Stimulated activated CD4-positive, alpha-beta T cell treated with anti-CD3 and anti-CD28 coated beads, Interleukin-15, amount 100 ng/mL, for 24 hours (primary cell): ENCODE measurements at regions not wholly inside any gene's neighbourhood (a gene's known extent, or its start where the extent isn't known, plus 50 kb on each side); places are given as distances from the start of the nearest gene placed in this dataset.
"Not testable (repeated sequence)": the region's sequence is repeated elsewhere in the genome, so short reads cannot be mapped to it uniquely, and the experiment has no call there.

Source experiments
- DNase-seq: peaks from one replicate; pipeline ENCODE4 v3.0.0-alpha.2; 2020

DNA sequence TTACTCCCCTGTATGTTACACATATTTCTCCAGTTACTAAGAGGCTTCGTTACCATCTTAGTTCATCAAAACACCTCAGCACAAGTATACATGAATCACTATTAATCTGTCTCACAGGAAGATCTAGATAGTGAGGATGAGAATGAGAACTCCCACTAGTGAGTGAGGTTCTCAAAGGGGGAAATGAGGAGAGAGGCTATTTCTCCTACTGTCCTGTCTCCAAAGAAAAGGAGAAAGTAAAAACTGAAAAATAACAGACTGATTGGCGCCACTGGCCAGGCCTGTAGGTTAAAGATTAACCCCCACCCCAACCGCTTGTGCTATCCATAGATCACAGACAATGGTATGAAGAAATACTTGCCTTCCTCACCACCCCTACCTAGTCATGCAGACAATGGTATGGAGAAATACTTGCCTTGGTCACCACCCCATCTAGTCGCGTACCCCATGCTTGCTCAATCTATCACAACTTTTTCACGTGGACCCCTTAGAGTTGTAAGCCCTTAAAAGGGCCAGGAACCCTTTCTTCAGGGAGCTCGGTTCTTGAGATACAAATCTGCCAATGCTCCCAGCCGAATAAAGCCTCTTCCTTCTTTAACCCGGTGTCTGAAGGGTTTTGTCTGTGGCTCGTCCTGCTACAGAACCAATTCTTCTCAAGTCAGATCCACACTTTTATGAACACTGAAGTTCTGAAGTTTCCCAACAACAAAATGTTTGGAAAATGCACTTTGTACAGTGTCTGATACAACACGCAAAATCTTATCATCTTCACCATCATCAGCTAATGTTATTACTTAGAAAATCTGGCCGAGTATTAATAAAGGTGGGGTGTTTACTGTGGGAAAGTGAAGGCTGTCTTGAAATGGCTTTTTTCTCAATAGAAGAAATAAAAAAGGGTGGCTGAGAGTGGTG is 598.1 kb downstream of the UQCRFS1 start:
- no peak for DNase-seq

DNA sequence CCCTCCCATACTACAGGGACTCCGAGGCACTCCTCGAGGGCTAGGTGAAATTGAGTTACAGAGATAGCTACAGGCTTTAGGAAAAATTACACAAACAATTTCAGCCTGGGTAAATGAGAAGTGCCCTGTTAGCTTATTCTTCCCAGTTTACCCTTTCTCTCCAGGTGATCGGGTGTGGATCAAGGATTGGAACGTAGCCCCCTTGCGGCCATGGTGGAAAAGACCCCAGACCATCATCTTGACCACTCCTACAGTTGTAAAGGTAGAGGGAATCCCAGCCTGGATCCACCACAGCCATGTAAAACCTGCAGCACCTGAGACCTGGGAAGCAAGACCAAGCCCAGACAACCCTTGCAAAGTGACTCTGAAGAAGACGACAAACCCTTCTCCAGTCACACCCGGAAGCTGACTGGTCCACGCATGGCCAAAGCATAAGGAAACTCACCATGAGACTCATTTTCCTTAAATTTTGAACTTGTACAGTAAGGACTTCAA is 600.6 kb downstream of the UQCRFS1 start:
- DNase-seq, result no peak

DNA sequence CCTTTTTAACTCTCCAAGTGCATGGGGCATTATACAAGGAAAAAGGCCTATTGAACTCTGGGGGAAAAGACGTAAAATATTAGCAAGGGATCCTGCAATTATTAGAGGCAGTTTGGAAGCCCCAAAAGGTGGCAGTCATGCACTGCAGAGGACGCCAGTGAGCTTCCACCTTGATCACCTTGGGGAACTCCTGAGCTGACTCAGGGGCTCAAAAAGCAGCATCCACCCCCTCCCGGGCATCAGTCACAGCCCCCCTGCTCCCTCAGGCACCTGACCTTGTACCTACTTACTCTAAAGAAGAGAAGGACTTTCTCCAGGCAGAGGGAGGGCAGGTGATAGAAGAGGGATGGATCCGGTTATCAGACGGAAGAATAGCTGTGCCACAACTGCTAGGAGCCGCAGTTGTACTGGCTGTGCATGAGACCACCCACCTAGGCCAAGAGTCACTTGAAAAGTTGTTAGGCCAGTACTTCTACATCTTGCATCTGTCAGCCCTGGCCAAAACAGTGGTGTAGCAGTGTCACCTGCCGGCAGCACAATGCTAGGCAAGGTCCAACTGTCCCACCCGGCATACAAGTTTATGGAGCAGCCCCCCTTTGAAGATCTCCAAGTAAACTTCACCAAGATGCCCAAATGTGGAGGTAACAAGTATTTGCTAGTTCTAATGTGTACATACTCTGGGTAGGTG is 601.6 kb downstream of the UQCRFS1 start:
- not testable (repeated sequence) for DNase-seq

DNA sequence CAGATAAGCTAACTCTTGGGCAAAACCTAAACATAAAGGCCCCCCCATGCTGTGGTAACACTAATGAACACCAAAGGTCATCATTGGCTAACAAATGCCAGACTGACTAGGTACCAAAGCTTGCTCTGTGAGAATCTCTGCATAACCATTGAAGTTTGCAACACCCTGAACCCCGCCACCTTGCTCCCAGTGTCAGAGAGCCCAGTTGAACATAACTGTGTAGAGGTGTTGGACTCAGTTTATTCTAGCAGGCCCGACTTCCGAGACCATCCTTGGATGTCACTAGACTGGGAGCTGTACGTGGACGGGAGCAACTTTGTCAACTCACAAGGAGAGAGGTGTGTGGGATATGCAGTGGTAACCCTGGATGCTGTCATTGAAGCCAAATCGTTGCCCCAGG is 602.2 kb downstream of the UQCRFS1 start:
- no peak for DNase-seq

DNA sequence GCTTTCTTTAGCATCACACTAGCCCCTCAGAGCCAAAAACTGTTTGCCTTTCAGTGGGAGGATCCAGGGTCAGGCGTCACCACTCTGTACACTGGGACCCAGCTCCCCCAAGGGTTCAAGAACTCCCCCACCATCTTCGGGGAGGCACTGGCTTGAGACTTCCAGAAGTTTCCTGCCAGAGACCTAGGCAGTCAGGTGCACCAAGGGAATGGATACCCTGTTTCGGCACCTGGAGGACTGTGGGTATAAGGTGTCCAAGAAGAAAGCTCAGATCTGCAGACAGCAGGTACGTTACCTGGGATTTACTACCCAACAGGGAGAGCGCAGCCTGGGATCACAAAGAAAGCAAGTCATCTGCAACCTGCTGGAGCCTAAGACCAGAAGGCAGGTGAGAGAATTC is 603.0 kb downstream of the UQCRFS1 start:
- DNase-seq, result no peak

DNA sequence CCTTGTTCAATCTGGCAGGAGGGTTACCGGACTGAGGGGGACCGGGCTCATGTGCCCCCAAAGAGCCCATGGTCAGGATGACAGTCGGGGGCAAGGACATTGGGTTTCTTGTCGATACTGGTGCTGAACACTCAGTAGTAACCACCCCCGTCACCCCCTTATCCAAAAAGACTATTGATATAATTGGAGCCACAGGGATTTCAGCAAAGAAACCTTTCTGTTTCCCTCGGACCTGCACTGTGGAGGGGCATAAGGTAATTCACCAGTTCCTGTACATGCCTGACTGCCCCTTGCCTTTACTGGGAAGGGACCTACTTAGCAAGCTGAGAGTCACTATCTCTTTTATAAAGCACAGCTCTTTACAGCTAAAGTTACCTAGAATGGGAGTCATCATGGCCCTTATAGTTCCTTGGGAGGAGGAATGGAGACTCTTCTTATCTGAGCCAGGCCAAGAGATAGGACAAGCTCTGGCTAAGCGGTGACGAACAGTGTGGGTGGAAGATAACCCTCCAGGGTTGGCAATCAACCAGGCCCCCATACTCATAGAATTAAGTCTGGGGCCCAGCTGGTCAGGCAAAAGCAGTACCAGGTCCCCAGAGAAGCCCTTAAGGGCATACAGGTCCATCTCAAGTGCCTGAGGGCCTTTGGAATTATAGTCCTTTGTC is 603.7 kb downstream of the UQCRFS1 start:
- no peak for DNase-seq

DNA sequence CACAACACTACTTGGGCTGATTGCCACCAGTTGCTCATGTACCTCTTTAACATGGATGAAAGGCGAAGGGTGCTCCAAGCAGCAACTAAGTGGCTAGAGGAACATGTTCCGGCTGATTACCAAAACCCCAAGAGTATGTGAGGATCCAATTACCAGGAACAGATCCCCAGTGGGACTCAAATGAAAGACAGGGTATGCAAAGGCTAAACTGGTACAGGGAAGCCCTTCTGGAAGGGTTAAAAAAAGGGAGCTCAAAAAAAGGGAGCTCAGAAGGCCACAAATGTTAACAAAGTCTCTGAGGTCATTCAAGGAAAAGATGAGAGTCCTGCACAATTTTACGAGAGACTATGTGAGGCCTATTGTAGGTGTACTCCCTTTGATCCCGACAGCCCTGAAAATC is 604.7 kb downstream of the UQCRFS1 start:
- DNase-seq, result no peak

DNA sequence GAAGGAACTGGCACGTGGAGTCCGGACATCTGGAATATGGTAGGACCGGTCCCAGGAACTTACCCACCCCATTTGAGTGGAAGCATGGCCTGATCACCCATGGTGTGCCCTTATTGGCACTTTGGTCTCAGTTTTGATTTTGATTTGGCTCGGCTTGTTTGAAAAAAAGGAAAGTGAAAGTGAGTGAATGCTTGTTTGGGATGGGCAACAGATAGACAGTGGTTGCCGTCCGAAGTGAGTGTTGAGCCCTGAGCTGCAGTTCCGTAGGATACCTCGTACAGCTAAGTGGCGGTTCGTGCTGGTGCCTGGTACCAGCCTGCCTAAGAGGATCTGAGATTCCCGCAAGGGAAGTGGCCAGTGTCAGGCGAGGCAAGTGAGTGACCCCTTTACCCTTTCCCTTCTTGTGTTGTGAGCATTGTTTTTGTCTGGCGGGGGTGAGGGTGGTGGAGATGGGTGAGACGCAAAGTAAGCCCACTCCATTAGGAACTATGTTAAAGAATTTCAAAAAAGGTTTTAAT is 605.8 kb downstream of the UQCRFS1 start:
- DNase-seq, result no peak

DNA sequence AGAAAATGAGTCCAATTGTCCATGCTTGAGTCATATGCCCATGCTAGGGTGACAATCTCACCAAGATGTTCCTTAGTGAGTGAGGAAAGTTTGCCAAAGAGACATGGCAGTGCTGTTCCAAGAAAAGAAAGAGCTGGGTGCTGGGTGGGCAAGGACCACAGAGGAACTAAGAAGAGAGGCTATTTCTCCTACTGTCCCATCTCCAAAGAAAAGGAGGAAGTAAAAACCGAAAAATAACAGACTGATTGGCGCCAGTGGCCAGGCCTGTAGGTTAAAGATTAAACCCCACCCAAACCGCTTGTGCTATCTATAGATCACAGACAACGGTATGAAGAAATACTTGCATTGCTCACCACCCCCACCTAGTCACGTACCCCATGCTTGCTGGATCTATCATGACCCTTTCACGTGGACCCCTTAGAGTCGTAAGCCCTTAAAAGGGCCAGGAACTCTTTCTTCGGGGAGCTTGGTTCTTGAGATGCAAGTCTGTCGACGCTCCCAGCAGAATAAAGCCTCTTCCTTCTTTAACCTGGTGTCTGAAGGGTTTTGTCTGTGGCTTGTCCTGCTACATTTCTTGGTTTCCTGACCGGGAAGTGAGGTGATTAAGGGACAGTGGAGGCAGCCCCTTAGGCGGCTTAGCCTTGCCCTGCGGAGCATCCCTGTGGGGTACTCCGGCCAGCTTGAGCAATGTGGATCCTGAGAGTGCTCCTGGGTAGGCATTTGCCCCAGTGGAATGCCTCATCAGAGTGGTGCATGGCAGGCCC is 606.5 kb downstream of the UQCRFS1 start:
- DNase-seq, result no peak

DNA sequence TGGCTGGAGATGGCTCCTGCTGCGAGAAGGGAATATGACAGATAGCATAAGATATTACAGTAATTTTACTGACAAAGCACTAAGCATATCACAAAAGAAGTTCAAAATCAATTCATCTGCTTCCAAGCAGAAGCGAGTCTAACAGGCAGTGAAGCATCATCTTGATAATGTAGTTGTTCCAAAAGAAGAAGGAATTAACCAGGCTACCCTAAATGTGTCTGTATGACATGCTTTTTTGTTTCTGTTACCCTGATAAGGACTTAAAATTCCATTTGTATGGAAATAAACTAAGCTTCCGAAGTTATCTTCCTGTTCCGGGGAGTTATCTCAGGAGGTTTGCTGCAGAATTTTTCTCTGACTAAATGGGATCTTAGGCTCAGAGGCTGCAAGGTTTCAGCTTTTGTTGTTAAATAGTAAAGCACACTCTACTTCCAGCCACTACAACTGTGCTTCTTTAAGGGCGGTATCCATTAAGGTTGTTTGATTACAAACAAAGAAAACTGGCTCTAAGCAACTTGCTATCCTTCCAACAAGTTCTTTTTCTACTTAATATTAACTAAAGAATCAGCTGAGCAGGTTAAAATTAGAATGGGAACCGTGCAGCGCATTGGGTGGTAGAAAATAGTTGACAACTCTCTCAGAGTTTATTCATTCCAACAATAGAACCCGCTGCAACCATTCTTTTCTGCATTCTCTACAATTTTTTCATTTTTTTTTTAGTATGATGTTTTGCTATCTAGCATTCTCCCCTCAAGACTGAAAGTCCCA is 607.3 kb downstream of the UQCRFS1 start:
- no peak for DNase-seq

DNA sequence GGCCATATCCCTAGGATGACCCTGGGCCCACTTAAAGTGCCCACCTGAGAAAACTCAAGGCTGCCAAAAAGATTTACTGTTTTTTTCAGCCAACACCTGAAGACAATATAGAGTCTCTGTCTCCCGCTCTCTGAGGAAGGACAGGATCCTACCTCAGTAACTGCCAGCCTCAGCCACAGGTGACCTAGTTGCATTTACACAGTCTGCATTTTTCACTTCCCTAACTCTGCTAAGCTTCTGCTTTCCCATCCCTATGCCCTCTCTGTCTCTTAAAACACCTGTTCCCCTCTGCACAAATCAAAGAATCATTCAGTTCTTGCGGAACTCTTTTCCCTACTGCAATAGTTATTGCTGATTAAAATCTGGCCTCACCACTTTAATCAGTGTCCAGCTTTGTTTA is 609.5 kb downstream of the UQCRFS1 start:
- DNase-seq, result no peak

DNA sequence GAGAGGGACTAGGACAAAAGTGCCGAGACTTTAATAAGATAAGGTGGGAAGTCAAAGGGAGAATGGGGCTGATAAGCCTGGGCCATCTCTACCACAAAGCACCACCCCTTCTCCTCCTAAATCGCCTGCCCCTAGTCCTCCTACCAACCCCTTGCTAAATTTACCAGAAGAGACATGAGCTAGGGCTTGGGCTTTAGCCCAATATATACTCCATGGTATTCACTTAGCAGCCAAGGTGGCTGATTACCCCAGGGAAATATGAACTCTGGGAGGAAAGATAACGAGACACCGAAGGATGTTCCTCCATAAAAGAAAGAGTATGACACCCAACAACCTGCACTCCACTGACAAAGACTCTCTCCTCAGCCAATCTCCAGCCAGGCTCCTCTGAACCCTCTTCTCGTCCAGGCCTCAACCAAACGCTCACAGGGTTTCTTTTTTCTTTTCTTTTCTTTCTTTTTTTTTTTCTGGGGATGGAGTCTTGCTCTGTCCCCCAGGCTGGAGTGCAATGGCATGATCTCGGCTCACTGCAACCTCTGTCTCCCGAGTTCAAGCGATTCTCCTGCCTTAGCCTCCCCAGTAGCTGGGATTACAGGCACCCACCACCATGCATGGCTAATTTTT is 610.2 kb downstream of the UQCRFS1 start:
- DNase-seq, result no peak

DNA sequence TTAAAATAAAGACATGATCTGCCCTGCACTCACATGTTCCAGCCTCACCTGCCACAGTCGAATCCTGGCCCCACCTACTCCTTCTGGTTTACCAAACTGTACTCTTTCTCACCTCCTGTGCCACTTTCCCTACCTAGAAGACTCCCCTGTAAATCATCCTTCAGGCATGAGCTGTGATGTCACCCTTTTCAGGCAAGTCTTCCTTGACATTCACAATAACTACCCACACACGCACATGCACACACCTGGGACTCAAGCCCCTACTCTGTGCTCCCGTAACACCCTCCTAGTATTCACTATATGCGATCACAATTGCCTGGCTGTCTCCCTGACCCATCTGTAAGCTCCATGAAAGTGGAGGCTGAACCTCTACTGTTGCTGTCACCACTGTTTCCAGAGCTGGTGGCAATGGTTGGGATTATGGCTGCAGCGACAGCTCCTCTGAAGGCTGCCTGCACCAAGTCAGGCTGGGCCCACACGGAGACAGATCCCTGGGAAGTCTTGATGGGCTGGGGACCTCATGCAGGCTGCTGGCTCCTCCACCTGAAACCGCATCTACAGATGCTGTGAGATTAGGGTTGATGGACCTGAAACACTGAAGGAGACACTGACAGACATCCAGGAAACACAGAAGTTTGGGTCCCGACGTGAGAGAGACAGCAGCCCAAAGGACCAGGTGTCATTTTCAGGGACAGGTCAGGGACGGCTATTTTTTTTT is 611.1 kb downstream of the UQCRFS1 start:
- no peak for DNase-seq

DNA sequence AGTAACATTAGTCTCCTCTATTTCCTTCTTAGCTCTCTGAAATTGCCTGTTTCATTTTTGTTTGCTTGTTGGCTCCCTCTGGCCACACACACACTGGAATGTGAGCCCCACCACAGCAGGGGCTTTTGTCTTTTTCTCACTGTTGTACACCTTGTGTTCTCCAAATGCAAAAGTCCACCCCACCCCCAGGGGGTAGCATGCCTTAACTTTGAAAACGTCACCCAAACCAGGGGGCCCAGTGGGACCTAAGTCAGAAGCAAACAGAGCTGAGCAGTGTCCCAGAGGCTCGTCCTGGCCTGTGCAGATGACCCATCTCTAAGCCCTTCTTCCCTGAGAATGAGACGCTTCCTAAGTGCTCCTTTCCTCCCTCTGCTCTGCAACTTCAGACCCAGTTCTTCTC is 614.1 kb downstream of the UQCRFS1 start:
- DNase-seq, result no peak

DNA sequence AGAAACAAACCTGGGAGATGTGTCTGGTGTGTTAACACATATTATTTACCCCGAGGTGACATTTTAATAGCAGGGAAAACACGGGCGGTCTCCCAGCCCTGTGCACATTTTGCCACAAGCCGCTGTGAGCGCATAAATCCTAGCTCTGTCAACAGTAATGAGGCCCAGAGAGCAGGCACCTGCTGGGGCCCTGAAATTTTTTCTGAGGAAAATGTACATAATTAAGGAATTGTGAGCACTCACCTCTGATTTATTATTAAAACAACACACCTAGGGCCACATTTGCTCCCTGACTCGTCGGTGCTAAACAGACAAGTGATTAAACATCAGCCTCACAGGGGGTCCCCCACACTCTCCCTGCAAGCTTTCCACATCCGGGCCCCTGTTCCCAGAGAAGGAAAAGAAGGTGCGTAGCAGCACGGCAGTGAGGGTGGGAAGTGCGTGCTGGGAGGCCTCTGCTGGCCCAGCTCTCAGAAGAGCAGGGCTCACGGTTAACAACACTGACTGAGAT is 616.3 kb downstream of the UQCRFS1 start:
- DNase-seq, result no peak

DNA sequence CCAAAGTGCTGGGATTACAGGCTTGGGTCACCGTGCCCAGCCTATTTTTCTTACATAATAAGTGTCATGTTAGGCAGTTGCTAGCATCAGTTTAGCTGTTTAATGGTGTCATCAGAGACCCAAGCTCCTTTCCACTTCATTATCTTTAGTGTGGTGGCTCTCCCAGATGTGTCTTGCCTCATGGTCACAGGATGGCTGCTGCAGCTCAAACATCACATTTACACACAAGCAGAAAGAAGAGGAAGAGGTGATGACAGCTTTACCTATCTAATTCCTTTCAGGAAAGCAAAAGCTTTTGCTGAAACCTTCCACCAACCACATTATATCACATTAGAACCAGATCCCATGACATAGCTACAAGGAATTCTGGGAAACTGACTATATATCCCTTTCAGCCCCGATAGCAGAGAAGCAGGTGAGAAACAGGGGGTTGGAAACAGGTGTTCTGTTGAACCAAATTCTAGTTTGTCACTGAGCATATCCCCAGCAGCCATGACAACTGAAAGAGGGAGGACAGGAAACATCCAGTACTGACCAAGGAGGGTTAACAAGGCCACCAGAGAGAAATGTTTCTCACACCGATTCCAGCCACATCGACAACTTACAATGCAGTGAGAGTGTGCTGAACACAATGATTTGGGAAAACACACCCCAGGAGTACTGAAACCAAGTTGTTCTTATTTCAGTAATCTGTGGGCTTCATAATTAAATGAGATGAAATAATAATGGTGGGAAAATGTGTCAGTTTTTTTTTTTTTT is 617.0 kb downstream of the UQCRFS1 start:
- no peak for DNase-seq

DNA sequence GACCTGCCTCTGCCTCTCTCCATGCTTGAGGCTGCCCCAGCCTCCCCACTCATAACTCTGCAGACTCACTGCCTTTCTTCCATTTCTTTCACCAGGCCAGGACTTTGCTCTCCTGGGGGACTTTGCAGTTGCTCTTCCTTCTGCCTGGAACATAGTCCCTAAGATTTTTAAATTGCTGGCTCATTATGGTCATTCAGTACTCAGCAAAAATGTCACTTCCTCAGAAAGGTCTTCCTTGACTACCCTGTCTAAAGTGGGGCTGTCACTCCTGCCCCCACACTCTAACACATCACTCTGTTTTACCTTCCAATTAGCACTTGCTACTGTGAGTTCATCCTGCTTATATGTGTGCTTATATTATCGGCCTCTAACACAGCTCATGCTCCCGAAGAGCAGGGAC is 618.2 kb downstream of the UQCRFS1 start:
- DNase-seq, result no peak

DNA sequence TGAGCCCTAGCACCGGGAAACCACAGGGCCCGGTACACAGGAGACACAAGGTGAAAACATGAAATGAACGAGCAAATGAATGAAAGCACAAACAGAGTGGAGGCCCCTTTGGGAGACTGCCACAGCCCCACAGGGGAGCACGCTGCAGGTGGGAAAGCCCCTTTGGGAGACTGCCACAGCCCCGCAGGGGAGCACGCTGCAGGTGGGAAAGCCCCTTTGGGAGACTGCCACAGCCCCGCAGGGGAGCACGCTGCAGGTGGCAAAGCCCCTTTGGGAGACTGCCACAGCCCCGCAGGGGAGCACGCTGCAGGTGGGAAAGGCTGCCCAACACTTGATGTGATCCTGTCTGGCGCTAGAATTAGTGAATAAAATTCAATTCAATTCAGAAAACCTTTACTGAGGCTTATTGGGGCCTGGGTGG is 623.0 kb downstream of the UQCRFS1 start:
- DNase-seq, result not testable (repeated sequence)

DNA sequence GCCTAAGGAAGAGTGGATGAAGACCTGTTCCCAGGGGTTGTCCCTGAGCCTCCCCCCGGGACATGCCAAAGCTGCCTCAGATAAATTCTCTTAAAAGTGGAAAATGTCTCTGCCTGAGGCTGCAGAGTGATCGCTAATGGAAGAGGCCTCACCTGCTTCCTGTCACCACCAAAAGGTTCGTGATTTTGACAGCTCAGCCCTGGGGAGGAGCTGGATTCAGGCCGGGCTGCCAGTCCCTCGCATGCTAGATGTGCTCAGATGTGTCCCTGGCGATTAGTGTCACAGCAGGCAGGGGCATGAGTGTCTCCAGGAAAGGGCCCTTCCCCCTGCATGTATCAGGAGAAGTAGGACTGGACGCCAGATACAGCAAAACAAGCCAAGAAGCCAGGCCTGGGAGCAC is 626.5 kb downstream of the UQCRFS1 start:
- DNase-seq, result no peak

DNA sequence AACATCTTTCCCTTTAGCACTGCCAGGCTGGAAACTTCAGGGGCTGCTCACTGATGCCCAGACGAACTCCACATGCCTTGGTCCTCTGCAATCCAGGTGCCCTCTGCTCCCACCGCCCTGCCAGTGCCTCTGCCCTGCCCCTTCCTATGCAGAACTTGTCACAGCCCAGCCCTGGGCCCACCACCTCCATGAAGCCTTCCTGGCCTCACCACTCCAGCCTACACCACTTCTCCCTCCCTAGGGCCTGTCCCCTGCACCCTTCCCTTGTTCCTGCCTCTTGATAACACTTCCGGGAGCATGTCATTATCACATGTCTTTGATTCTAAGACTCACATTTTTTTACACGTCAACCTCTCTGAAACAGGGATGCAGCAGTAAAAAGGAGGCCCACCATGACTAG is 627.2 kb downstream of the UQCRFS1 start:
- DNase-seq, result no peak
